ENCODE measurements at regions not wholly inside any gene's neighbourhood (a gene's known extent, or its start where the extent isn't known, plus 50 kb on each side); places are given as distances from the start of the nearest gene placed in this dataset.

DNA sequence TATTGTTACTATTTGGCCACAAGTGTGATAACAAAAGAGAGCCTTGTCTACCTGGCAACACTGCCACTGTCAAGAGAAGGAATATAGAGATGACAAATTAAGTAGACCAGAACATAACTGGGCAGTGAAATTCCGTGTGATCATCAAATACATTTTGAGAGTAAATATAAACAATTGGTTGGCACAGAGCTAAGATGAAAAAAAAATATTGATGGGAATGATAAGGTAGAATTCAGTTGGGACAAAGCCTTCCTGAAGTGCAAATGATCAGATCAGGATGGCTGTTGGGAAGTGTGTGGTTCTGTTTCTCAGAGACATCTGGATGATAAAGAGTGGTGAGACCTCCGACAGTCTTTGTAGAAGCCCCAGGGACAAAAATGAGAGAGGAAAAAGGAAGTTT is 205.5 kb upstream of the CAMK1G start (continued):
- TF ChIP-seq, protein P1, sequence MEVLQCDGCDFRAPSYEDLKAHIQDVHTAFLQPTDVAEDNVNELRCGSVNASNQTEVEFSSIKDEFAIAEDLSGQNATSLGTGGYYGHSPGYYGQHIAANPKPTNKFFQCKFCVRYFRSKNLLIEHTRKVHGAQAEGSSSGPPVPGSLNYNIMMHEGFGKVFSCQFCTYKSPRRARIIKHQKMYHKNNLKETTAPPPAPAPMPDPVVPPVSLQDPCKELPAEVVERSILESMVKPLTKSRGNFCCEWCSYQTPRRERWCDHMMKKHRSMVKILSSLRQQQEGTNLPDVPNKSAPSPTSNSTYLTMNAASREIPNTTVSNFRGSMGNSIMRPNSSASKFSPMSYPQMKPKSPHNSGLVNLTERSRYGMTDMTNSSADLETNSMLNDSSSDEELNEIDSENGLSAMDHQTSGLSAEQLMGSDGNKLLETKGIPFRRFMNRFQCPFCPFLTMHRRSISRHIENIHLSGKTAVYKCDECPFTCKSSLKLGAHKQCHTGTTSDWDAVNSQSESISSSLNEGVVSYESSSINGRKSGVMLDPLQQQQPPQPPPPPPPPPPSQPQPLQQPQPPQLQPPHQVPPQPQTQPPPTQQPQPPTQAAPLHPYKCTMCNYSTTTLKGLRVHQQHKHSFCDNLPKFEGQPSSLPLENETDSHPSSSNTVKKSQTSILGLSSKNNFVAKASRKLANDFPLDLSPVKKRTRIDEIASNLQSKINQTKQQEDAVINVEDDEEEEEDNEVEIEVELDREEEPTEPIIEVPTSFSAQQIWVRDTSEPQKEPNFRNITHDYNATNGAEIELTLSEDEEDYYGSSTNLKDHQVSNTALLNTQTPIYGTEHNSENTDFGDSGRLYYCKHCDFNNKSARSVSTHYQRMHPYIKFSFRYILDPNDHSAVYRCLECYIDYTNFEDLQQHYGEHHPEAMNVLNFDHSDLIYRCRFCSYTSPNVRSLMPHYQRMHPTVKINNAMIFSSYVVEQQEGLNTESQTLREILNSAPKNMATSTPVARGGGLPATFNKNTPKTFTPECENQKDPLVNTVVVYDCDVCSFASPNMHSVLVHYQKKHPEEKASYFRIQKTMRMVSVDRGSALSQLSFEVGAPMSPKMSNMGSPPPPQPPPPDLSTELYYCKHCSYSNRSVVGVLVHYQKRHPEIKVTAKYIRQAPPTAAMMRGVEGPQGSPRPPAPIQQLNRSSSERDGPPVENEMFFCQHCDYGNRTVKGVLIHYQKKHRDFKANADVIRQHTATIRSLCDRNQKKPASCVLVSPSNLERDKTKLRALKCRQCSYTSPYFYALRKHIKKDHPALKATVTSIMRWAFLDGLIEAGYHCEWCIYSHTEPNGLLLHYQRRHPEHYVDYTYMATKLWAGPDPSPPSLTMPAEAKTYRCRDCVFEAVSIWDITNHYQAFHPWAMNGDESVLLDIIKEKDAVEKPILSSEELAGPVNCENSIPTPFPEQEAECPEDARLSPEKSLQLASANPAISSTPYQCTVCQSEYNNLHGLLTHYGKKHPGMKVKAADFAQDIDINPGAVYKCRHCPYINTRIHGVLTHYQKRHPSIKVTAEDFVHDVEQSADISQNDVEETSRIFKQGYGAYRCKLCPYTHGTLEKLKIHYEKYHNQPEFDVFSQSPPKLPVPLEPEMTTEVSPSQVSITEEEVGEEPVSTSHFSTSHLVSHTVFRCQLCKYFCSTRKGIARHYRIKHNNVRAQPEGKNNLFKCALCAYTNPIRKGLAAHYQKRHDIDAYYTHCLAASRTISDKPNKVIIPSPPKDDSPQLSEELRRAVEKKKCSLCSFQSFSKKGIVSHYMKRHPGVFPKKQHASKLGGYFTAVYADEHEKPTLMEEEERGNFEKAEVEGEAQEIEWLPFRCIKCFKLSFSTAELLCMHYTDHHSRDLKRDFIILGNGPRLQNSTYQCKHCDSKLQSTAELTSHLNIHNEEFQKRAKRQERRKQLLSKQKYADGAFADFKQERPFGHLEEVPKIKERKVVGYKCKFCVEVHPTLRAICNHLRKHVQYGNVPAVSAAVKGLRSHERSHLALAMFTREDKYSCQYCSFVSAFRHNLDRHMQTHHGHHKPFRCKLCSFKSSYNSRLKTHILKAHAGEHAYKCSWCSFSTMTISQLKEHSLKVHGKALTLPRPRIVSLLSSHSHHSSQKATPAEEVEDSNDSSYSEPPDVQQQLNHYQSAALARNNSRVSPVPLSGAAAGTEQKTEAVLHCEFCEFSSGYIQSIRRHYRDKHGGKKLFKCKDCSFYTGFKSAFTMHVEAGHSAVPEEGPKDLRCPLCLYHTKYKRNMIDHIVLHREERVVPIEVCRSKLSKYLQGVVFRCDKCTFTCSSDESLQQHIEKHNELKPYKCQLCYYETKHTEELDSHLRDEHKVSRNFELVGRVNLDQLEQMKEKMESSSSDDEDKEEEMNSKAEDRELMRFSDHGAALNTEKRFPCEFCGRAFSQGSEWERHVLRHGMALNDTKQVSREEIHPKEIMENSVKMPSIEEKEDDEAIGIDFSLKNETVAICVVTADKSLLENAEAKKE (CRISPR knock-in tag; IDR thresholded peaks at IDR 0.05) = no peak
- TF ChIP-seq NANOG (IDR thresholded peaks at IDR 0.05; ENCODE audit: borderline replicate concordance) = no peak
- TF ChIP-seq EZH2 (IDR thresholded peaks at IDR 0.05; ENCODE audit: low read depth, unreplicated experiment) = no peak
- no peak for TF ChIP-seq JUNB (IDR thresholded peaks at IDR 0.05; ENCODE audit: unreplicated experiment)
- no peak for TF ChIP-seq STAT1 (IDR thresholded peaks at IDR 0.05; ENCODE audit: unreplicated experiment)
- TF ChIP-seq CREB1 (CRISPR knock-in tag; IDR thresholded peaks at IDR 0.05; ENCODE audit: low read depth) = no peak
- TF ChIP-seq POLR2AphosphoS5 (IDR thresholded peaks at IDR 0.05; ENCODE audit: low read depth) = no peak
- no peak for TF ChIP-seq ZNF114 (CRISPR knock-in tag; IDR thresholded peaks at IDR 0.05)
- TF ChIP-seq ZNF331 (CRISPR knock-in tag; IDR thresholded peaks at IDR 0.05; ENCODE audit: low read depth) = no peak

DNA sequence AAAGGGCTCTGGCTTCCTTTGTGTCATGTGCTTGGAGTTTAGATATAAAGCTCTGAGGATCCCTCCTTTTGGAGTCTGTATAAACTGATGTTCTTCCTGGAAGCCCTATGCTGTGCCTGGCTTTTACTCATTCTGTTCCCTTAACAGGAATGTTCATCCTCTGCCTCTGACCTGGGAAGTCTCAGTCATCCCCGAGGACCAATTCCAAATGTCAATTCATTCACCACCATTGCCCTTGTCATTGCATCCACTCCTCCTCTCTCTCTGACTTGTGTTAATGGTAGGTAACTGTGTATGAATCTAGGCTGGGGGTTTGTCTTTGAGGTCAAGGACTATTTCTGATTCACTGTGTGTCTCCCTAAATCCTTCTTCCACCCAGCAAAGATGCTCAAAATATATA is 204.2 kb upstream of the CAMK1G start:
- Mint-ChIP-seq H3K27ac (no peak overlapping the region), H3K36me3 (ENCODE audit: low read depth) (no peaks in the 10 kb centered on the region), H3K4me3 (no peak overlapping the region), H3K4me1 (peaks cover 53% of the 10 kb centered on the region), H3K27me3 (ENCODE audit: insufficient read depth, low read depth, poor library complexity) (peaks cover 3% of the 10 kb centered on the region), H3K9me3 (no peaks in the 10 kb centered on the region)
- no peak for DNase-seq (ENCODE audit: low spot score)
- no peaks in the 10 kb centered on the region for H3K79me2 ChIP-seq (replicated peaks; ENCODE audit: insufficient read depth)
- H3K4me3 ChIP-seq = no peak overlapping the region
- no peaks in the 10 kb centered on the region for H4K20me1 ChIP-seq (replicated peaks; ENCODE audit: insufficient read depth)
- H2AFZ ChIP-seq = no peak overlapping the region
- H3F3A ChIP-seq (replicated peaks; ENCODE audit: low read depth) = peaks cover 3% of the 10 kb centered on the region; the same call in 1 of the 2 replicates
- H3K4me2 ChIP-seq = no peak overlapping the region
- no peak overlapping the region for H3K27ac ChIP-seq (ENCODE audit: low read depth)
- H3K36me3 ChIP-seq (ENCODE audit: insufficient read depth) = no peaks in the 10 kb centered on the region
- H3K4me1 ChIP-seq (ENCODE audit: insufficient read depth) = peaks cover 44% of the 10 kb centered on the region
- no peaks in the 10 kb centered on the region for H3K27me3 ChIP-seq (ENCODE audit: insufficient read depth)
- H3K9me2 ChIP-seq (ENCODE audit: insufficient read depth) = peaks cover 16% of the 10 kb centered on the region
- no peak for ATAC-seq
- no peak for TF ChIP-seq STAT1 (IDR thresholded peaks at IDR 0.05; ENCODE audit: unreplicated experiment)
- TF ChIP-seq, protein P1 (CRISPR knock-in tag; IDR thresholded peaks at IDR 0.05) = no peak
- TF ChIP-seq CREB1 (CRISPR knock-in tag; IDR thresholded peaks at IDR 0.05; ENCODE audit: low read depth) = no peak
- TF ChIP-seq NANOG (IDR thresholded peaks at IDR 0.05; ENCODE audit: borderline replicate concordance) = no peak
- no peak for TF ChIP-seq JUNB (IDR thresholded peaks at IDR 0.05; ENCODE audit: unreplicated experiment)
- TF ChIP-seq ZNF331 (CRISPR knock-in tag; IDR thresholded peaks at IDR 0.05; ENCODE audit: low read depth) = no peak
- TF ChIP-seq ZNF114 (CRISPR knock-in tag; IDR thresholded peaks at IDR 0.05) = no peak
- no peak for TF ChIP-seq POLR2AphosphoS5 (IDR thresholded peaks at IDR 0.05; ENCODE audit: low read depth)
- TF ChIP-seq EZH2phosphoT487 (IDR thresholded peaks at IDR 0.05; ENCODE audit: unreplicated experiment) = no peak

Data from GM23338 (cell line).